ENCODE measurements at regions not wholly inside any gene's neighbourhood (a gene's known extent, or its start where the extent isn't known, plus 50 kb on each side); places are given as distances from the start of the nearest gene placed in this dataset.

DNA sequence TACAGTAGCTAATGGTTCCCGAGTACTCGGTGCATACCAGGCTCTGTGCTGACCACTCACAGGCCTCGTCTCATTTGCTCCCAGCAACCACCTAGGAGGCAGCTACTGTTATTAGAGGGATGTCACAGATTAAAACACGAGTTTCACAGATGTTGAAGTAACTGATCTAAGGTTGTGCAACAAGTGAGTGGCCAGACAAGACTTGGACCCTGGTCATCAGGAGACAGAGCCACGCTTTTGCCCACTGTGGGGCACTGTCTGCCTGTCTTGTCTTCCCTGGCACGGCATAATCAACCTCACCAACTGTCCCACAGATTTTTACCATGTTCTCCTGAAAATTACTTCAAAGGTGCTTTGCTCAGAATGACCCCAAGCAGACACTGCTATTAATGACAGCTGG is 111.6 kb upstream of the HABP2 start:
- Histone ChIP-seq H3K36me3 (no peaks in the 10 kb centered on the region), H3K27me3 (no peaks in the 10 kb centered on the region), H3K9me3 (no peaks in the 10 kb centered on the region), H3K4me3 (no peak overlapping the region), H3K9ac (ENCODE audit: low read depth in 2 of 2, low read length in 2 of 2) (no peak overlapping the region), H3K27ac (no peak overlapping the region), H3K4me1 (no peaks in the 10 kb centered on the region)
- TF ChIP-seq, protein P1, sequence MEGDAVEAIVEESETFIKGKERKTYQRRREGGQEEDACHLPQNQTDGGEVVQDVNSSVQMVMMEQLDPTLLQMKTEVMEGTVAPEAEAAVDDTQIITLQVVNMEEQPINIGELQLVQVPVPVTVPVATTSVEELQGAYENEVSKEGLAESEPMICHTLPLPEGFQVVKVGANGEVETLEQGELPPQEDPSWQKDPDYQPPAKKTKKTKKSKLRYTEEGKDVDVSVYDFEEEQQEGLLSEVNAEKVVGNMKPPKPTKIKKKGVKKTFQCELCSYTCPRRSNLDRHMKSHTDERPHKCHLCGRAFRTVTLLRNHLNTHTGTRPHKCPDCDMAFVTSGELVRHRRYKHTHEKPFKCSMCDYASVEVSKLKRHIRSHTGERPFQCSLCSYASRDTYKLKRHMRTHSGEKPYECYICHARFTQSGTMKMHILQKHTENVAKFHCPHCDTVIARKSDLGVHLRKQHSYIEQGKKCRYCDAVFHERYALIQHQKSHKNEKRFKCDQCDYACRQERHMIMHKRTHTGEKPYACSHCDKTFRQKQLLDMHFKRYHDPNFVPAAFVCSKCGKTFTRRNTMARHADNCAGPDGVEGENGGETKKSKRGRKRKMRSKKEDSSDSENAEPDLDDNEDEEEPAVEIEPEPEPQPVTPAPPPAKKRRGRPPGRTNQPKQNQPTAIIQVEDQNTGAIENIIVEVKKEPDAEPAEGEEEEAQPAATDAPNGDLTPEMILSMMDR (IDR thresholded peaks at IDR 0.05): no peak
- no peak for DNase-seq
- intact Hi-C loops (cut with DNase I): no loop called here

DNA sequence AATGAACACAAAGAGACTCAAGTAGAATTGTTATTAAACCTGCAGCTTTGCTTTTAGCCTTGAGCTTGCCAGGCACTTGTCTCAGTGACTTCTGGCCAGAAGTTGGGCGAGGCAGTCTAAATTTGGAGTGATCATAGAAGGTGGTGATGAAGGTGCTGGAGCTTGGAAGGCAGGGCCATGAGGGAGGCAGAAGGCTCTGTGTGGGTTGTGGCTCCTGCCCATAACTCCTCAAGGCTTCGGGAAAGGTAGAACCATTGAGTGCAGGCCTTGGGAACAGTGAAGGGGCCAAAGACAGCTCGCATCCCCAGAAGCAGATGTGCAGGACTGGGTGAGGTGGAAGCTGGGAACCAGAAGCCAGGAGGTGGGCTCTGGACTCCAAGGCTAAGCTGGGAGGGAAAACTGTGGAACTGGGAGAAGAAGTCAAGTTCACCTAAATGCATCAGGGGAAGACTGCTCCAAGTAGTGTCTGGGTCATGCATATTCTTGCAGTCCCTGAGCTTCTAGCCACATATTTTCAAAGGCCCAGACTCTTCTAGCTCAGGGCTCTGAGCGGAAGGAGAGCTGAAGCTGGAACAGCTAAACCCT is 111.1 kb upstream of the HABP2 start:
- no peak overlapping the region for H3K27ac ChIP-seq
- intact Hi-C loops (cut with DNase I): no loop called here

DNA sequence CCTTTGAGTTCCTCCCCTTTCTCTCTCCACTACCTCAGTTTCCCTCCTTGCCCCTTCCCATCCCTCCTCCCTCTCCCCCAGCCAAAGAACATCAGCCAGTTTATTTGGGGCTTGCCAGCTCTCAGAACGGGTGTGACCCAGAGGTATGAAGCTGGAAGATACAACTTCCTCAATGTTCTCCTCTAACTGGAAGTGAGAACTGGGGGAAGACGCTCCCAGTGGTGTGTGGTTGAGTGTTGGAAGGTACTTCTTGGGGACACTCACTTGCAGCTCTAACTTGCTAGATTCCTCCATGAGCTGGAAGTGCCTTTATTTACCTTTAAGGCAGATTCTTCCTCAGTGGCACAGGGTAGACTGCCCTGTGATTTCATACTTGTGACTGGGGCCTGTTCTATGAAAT is 110.5 kb upstream of the HABP2 start:
- TF ChIP-seq, protein P1 (IDR thresholded peaks at IDR 0.05): no peak
- H3K36me3 ChIP-seq: no peaks in the 10 kb centered on the region
- no peak overlapping the region for H3K4me3 ChIP-seq
- H3K9me3 ChIP-seq: no peaks in the 10 kb centered on the region
- H3K27me3 ChIP-seq: no peaks in the 10 kb centered on the region
- no peak overlapping the region for H3K27ac ChIP-seq
- no peaks in the 10 kb centered on the region for H3K4me1 ChIP-seq
- H3K9ac ChIP-seq (ENCODE audit: low read depth in 2 of 2, low read length in 2 of 2): no peak overlapping the region
- peak; percentile 12 for DNase-seq
- intact Hi-C loops (cut with DNase I): no loop called here

More for the DNA sequence above, 111.1 kb upstream of the HABP2 start:
- no peak overlapping the region for H3K9ac ChIP-seq (ENCODE audit: low read depth in 2 of 2, low read length in 2 of 2)
- no peaks in the 10 kb centered on the region for H3K4me1 ChIP-seq
- H3K4me3 ChIP-seq: no peak overlapping the region
- H3K9me3 ChIP-seq: no peaks in the 10 kb centered on the region
- H3K36me3 ChIP-seq: no peaks in the 10 kb centered on the region
- TF ChIP-seq, protein P1 (IDR thresholded peaks at IDR 0.05): no peak
- H3K27me3 ChIP-seq: no peaks in the 10 kb centered on the region
- DNase-seq: no peak

DNA sequence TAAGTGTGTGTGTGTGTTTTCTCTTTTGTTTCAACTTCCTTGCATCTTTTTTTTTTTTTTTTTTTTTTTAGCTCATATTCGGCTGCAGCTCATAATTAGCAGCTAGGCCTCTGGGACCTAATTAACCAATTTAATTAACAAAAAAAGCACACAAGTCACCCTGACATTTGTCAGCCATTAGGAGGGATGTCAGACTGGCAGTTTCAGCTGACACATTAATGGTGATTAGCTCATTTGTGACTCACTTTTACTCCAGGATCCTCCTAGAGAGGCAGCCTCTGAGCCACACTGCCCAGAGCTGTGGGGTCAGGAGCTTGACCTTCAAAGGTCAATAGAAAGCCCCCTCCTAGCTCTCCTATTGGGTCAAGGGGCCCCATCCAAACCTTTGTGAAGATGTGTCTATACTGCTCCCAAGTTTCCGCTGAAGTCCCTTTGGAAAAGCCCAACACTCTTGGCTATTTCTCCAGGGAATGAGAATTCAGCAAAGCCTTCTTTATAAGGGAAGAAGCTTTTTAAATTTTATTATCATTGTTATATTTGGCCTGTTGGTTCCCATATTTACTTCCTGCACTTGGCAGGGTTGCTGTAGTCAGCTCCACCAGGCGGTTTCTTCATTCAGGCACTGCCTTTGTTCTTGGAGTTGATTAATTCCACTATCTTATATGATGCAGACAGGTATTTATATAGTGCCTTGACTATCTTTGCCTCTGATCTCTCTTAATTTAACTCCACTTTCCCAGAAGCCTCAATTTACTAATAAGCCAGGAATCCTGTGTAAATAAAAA is 109.5 kb upstream of the HABP2 start:
- Histone ChIP-seq H3K27me3 (no peaks in the 10 kb centered on the region), H3K9ac (ENCODE audit: low read depth in 2 of 2, low read length in 2 of 2) (no peak overlapping the region), H3K4me1 (no peaks in the 10 kb centered on the region), H3K4me3 (no peak overlapping the region), H3K27ac (no peak overlapping the region), H3K36me3 (no peaks in the 10 kb centered on the region), H3K9me3 (no peaks in the 10 kb centered on the region)
- no peak for DNase-seq
- TF ChIP-seq, protein P1 (IDR thresholded peaks at IDR 0.05): no peak
- intact Hi-C loops (cut with DNase I): no loop called here

DNA sequence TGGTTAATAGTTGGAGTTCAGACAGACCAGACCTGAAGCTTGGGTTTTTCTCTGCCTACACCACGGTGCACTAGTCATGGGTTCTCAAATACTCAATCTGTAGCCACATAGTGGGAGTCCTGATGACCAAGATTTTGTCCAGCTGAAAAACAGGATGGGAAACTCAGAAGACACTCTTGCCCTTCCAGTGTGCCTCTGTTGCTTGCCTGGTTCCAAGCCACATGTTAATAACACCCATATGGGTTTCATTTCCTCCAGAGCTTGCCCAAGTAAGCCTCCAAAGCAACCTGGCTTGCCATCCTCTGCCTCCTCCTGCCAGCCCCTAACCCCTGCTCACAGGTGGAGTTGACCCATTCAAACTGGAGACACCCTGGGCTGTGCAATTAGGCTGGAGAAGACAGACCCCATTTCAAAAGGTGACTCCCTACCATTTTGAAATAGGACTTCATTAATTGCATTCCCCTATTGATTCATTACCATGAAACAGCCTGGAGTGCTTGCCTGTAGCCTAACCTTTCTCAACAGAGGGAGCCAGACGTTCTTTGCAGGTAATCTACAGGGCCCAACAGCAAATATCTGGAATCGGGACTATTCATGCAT is 108.0 kb upstream of the HABP2 start:
- TF ChIP-seq, protein P1 (IDR thresholded peaks at IDR 0.05): no peak
- Histone ChIP-seq H3K9me3 (no peaks in the 10 kb centered on the region), H3K4me1 (no peaks in the 10 kb centered on the region), H3K27me3 (no peaks in the 10 kb centered on the region), H3K4me3 (no peak overlapping the region), H3K27ac (no peak overlapping the region), H3K9ac (ENCODE audit: low read depth in 2 of 2, low read length in 2 of 2) (no peak overlapping the region), H3K36me3 (no peaks in the 10 kb centered on the region)
- DNase-seq: no peak
- intact Hi-C loops (cut with DNase I): no loop called here
